ENCODE measurements at regions not wholly inside any gene's neighbourhood (a gene's known extent, or its start where the extent isn't known, plus 50 kb on each side); places are given as distances from the start of the nearest gene placed in this dataset.

DNA sequence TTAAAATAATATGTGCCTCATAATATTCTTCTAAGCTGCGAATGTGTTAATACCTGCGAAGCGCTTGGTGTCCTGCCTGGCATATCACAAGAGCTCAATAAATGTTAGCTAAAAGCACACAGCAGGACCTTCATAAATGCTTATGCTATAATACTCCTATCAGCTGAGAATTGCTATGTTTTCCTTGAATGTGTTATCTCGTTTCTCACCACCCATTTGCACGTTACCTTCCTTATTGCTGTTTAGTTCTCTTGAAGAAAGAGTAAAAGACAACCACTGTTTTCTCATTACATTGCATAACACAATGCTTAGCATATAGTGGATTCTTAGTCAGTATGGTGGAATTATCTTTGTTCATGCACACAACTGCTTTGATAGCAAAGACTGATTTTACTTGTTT is 76.6 kb downstream of the EDN1 start:
- no peaks in the 10 kb centered on the region for H3K36me3 Mint-ChIP-seq (ENCODE audit: low read depth)
- no peak overlapping the region for H3K27ac Mint-ChIP-seq

DNA sequence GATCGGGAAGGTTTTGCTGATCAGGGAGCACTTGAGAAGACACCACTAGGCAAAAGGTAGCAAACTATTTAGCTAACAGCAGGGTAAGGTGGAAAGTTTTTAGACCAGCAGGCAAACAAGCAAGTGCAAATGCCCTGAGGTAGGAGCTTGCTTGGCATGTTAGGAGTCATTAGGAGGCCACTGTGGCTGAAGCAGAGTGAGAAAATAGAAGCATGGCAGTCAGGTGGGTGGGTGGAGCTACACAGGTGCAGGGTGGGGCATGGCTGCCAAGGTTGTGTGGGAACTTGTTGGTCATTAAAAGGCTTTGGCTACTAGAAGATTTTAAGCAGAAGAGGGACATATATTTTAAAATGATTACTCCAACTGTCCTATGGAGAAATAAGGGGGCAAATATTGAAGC is 77.3 kb downstream of the EDN1 start:
- Mint-ChIP-seq H3K4me3 (no peak overlapping the region), H3K27me3 (no peaks in the 10 kb centered on the region), H3K36me3 (ENCODE audit: low read depth) (no peaks in the 10 kb centered on the region), H3K4me1 (no peaks in the 10 kb centered on the region), H3K9me3 (no peaks in the 10 kb centered on the region), H3K27ac (no peak overlapping the region)
- DNase-seq = no peak
- ChIA-PET POLR2A (no interaction called here), CTCF (no interaction called here)

More for the DNA sequence above, 76.6 kb downstream of the EDN1 start:
- POLR2A ChIA-PET = no interaction called here
- no peaks in the 10 kb centered on the region for H3K27me3 Mint-ChIP-seq
- H3K4me3 Mint-ChIP-seq = no peak overlapping the region
- H3K9me3 Mint-ChIP-seq = no peaks in the 10 kb centered on the region
- no peaks in the 10 kb centered on the region for H3K4me1 Mint-ChIP-seq
- CTCF ChIA-PET = no interaction called here
- no peak for DNase-seq

DNA sequence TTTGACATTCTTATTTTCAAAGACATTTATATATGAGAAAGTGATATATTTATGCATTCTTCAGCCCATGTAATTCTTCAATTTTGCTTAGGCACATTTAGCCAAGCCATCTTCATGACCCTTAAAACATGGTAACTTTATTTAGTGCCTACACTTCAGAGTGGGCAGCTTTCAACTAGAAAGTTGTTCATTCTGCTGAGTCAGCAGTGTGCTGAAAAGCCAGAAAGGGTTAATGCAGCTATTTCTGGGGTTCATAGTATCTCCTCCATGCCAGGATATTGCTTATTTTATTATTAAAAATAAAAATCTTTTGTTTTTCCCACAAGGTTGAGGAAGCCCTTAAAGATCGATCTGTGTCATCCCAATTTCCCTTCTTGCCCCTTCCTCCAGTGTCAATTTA is 79.2 kb downstream of the EDN1 start:
- ChIA-PET POLR2A (no interaction called here), CTCF (no interaction called here)
- H3K4me3 Mint-ChIP-seq = no peak overlapping the region
- no peak overlapping the region for H3K27ac Mint-ChIP-seq
- H3K4me1 Mint-ChIP-seq = no peaks in the 10 kb centered on the region
- no peaks in the 10 kb centered on the region for H3K27me3 Mint-ChIP-seq
- H3K36me3 Mint-ChIP-seq (ENCODE audit: low read depth) = no peaks in the 10 kb centered on the region
- no peak for DNase-seq
- no peaks in the 10 kb centered on the region for H3K9me3 Mint-ChIP-seq

DNA sequence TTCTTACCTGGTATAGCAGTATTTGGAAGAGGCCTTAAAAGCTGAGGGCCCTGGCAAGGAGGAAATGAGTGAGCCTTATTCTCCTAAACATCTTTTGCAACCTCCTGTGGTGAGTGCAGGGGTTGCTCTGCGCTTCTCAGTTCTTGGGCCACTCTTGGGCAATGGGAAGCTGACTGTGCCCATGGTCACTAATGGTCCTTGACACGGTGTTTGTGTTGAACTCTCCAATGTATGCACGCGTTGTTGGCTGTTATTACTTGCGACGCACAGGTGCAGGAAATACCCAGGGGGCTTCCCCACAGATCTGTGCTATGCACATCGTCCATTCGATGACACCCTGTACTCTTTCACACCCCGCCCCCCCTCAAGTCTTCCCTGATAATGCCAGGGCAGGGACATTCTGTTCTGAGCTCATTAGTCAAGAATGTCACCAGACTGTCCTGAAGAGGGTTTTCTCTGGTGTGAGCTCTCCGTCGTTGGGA is 79.7 kb downstream of the EDN1 start:
- ChIA-PET POLR2A (no interaction called here), CTCF (no interaction called here)
- H3K9me3 Mint-ChIP-seq = no peaks in the 10 kb centered on the region
- no peak overlapping the region for H3K4me3 Mint-ChIP-seq
- no peaks in the 10 kb centered on the region for H3K27me3 Mint-ChIP-seq
- H3K4me1 Mint-ChIP-seq = no peaks in the 10 kb centered on the region
- H3K36me3 Mint-ChIP-seq (ENCODE audit: low read depth) = no peaks in the 10 kb centered on the region
- no peak overlapping the region for H3K27ac Mint-ChIP-seq
- DNase-seq = no peak

DNA sequence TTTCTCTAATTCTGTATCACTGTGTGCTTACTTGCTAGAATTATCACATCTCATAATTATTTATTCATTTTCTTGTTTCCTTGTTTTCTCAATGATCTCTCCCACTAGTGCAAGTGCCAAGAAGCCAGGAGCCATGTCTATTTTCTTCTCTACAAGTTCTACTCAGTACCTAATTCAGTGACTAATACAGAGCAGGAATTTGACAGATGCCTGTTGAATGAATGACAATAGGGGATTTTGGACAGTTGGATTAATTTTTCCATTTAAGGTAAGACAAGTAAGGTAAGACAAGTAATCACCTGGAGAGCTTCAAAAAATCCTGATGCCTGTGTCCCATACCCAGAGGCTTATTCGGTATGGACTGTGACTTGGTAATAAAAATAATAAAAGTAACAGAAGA is 81.0 kb downstream of the EDN1 start:
- ChIA-PET POLR2A (no interaction called here), CTCF (no interaction called here)
- Mint-ChIP-seq H3K27ac (no peak overlapping the region), H3K9me3 (no peaks in the 10 kb centered on the region), H3K4me3 (no peak overlapping the region), H3K4me1 (no peaks in the 10 kb centered on the region), H3K36me3 (ENCODE audit: low read depth) (no peaks in the 10 kb centered on the region), H3K27me3 (peaks cover 3% of the 10 kb centered on the region)
- DNase-seq = no peak

DNA sequence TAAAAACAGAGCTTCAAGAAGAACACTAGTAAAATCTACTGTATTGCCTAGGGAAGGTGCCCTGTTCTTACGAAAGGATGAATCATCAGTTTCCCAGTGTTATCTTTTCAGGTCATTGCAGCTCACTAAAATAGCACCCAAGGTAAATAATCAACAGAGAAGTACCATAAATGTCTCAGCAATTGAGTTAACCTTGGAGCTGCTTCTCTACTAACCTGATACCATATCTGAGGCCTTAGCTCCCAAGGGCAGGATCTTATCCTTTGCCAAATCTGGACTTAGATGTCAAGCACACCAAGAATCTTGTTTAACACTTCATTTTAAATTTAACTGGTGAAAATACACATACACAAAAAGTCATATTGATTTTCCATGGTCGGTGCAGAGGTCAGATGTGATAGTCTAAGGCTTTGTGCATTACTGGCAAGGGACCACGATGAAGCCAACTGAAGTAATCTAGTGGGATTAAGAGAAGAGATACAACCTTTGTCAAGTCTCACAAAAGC is 81.5 kb downstream of the EDN1 start:
- DNase-seq = no peak
- Mint-ChIP-seq H3K27me3 (peaks cover 3% of the 10 kb centered on the region), H3K4me1 (no peaks in the 10 kb centered on the region), H3K27ac (no peak overlapping the region), H3K9me3 (no peaks in the 10 kb centered on the region), H3K4me3 (no peak overlapping the region), H3K36me3 (ENCODE audit: low read depth) (no peaks in the 10 kb centered on the region)
- CTCF ChIA-PET = no interaction called here
- POLR2A ChIA-PET = no interaction called here

DNA sequence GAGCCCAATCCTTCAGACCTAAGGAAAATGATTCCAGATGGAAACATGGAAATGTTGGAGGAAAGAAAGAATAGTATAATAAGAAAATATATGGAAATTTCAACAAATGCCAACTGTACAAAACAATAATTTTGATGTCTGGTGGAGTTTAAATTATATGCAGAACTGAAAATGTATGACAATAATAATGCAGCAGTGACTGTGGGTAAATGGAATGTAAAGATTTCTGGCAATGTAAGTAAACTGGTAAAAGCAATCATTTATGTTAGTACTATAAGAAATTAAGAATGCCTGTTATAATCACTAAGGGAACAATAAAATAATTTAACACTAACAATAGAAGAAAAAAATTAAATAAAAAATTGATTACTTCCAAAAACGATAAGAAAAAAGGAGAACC is 89.0 kb downstream of the EDN1 start:
- H3K4me3 Mint-ChIP-seq = no peak overlapping the region
- H3K27ac Mint-ChIP-seq = no peak overlapping the region
- H3K9me3 Mint-ChIP-seq = no peaks in the 10 kb centered on the region
- POLR2A ChIA-PET = no interaction called here
- peaks cover 3% of the 10 kb centered on the region for H3K27me3 Mint-ChIP-seq
- H3K36me3 Mint-ChIP-seq (ENCODE audit: low read depth) = no peaks in the 10 kb centered on the region
- H3K4me1 Mint-ChIP-seq = no peaks in the 10 kb centered on the region
- CTCF ChIA-PET = no interaction called here
- no peak for DNase-seq

DNA sequence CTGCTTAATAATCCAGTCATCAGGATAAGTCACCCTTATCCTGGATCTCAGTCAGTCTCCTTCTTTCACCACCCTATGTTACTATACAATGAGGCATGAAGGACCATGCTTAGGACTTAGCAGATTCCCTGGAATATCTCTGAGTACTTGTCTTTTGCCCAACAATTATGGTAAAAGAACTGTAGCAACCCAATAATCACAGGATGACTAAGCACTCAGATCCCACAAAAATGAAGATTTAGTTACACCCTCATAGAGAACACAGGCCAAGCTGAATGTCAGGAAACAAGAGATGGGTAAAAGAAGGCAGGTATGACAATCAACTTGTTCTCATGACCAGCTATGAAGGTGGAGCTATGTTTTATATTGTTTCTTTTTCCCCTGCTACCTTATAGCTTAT is 91.4 kb downstream of the EDN1 start:
- H3K36me3 Mint-ChIP-seq (ENCODE audit: low read depth) = no peaks in the 10 kb centered on the region
- CTCF ChIA-PET = no interaction called here
- no peaks in the 10 kb centered on the region for H3K4me1 Mint-ChIP-seq

DNA sequence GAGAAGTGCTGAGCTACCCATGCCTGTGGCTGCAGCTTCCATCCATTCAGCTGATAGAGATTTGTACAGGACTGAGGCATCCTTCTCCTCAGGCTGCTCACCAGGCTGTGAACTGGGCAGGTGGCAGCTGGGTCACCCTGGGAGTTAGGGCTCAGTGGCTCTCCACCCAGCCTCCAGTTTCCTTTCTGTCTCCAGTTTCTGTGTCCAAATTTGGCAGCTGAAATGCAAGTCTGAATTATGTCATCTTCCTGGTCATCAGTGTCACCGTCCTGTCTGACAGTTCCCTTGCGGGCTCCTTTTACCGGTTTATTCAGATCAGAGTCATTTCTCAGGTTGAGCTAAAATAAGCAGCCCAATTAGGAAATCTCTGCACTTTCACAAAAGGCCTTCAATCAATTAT is 93.3 kb downstream of the EDN1 start:
- H3K27ac Mint-ChIP-seq = no peak overlapping the region
- no peak for DNase-seq
- ChIA-PET POLR2A (no interaction called here), CTCF (no interaction called here)
- no peaks in the 10 kb centered on the region for H3K27me3 Mint-ChIP-seq
- no peaks in the 10 kb centered on the region for H3K4me1 Mint-ChIP-seq
- no peak overlapping the region for H3K4me3 Mint-ChIP-seq
- no peaks in the 10 kb centered on the region for H3K9me3 Mint-ChIP-seq
- H3K36me3 Mint-ChIP-seq (ENCODE audit: low read depth) = no peaks in the 10 kb centered on the region

More for the DNA sequence above, 91.4 kb downstream of the EDN1 start:
- no peak for DNase-seq
- no peaks in the 10 kb centered on the region for H3K27me3 Mint-ChIP-seq
- POLR2A ChIA-PET = no interaction called here
- no peak overlapping the region for H3K27ac Mint-ChIP-seq
- H3K9me3 Mint-ChIP-seq = no peaks in the 10 kb centered on the region
- H3K4me3 Mint-ChIP-seq = no peak overlapping the region

DNA sequence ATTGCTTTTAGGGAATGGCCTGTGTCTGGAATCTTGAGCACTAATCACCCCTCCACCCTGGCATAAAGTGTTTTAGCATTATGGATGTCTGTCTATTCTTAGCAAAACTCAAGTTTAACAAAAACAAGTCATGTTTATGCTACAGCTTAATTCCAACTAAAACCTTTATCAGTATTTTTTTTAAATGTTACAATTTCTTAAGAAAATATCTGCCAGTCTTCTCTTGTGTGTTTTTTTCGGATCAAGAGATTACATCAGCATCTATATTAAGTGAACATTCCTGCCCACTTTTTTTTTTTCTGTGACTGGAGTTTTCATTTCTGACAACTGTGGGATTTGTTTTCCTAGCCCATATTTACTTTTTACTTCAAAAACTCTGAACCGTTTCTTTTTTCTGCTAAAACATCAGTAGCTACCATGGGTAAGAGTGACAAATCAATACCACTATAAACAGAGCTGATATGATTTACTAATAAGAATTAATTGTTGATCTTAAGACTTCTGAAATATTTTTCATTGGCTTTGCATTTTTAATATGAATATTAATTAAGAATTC is 94.3 kb downstream of the EDN1 start:
- Mint-ChIP-seq H3K27me3 (no peaks in the 10 kb centered on the region), H3K36me3 (ENCODE audit: low read depth) (no peaks in the 10 kb centered on the region), H3K27ac (no peak overlapping the region), H3K4me3 (no peak overlapping the region), H3K4me1 (no peaks in the 10 kb centered on the region), H3K9me3 (no peaks in the 10 kb centered on the region)
- DNase-seq = no peak
- POLR2A ChIA-PET = no interaction called here
- CTCF ChIA-PET = no interaction called here

DNA sequence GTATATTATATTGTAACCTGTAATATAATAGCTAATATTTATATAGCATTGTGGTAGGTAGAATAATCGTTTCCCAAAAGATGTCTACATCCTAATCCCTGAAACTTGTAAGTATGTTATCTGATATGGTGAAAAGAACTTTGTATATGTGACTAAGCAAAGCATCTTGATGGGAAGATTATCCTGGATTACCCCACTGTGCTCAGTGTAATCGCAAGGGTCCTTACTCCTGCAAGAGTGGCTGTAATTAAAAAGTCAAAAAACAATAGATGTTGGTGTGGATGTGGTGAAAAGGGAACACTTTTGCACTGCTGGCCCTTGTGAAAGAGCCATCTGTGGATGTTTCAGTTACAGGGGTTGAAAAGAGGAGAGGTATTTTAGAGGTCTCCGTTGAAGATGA is 95.2 kb downstream of the EDN1 start:
- Mint-ChIP-seq H3K27me3 (no peaks in the 10 kb centered on the region), H3K9me3 (no peaks in the 10 kb centered on the region), H3K36me3 (ENCODE audit: low read depth) (no peaks in the 10 kb centered on the region), H3K27ac (no peak overlapping the region), H3K4me3 (no peak overlapping the region), H3K4me1 (no peaks in the 10 kb centered on the region)
- POLR2A ChIA-PET = no interaction called here
- CTCF ChIA-PET = no interaction called here
- DNase-seq = no peak

DNA sequence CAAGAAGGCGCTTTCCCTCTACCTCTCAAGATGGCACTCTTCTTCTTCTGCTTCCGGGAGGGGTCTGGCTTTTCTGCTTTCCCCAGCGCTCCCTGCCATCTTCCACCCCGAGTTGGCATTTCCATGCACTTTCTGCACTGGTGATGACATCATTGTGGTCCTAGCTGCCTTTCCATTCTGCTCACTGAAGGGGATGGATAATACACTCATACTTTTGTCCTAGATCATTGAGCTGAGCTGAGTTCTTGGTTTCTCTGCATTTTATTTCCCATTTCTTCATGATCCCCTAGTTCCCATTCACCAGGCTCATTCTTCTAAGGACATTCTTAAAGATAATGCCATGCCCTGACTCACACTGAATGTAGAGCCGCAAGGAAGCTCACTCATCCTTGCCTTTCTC is 96.7 kb downstream of the EDN1 start:
- Mint-ChIP-seq H3K27ac (no peak overlapping the region), H3K9me3 (no peaks in the 10 kb centered on the region), H3K4me3 (no peak overlapping the region), H3K36me3 (ENCODE audit: low read depth) (no peaks in the 10 kb centered on the region), H3K4me1 (no peaks in the 10 kb centered on the region), H3K27me3 (no peaks in the 10 kb centered on the region)
- POLR2A ChIA-PET = no interaction called here
- DNase-seq = no peak
- CTCF ChIA-PET = no interaction called here

DNA sequence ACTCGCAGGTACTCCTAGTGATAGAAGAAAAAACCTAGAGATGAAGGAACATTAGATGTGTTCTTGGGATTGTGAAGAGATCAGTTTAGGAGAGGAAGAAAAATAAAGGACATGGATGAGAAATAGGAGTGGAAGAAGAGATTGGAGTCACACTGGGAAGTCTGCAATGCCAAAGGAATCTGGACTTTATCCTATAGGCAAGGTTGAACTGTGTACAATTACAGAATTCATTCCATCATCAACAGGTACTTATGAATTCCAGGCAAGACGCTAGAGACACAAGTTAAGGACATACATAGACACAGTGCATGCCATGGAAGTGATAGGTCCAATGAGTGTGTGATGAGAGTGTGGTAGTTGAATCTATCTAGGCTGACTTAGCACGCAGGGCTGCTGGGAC is 101.3 kb downstream of the EDN1 start:
- Mint-ChIP-seq H3K27me3 (no peaks in the 10 kb centered on the region), H3K36me3 (ENCODE audit: low read depth) (no peaks in the 10 kb centered on the region), H3K27ac (no peak overlapping the region), H3K4me3 (no peak overlapping the region), H3K4me1 (no peaks in the 10 kb centered on the region), H3K9me3 (no peaks in the 10 kb centered on the region)
- DNase-seq = no peak
- ChIA-PET CTCF (no interaction called here), POLR2A (no interaction called here)

DNA sequence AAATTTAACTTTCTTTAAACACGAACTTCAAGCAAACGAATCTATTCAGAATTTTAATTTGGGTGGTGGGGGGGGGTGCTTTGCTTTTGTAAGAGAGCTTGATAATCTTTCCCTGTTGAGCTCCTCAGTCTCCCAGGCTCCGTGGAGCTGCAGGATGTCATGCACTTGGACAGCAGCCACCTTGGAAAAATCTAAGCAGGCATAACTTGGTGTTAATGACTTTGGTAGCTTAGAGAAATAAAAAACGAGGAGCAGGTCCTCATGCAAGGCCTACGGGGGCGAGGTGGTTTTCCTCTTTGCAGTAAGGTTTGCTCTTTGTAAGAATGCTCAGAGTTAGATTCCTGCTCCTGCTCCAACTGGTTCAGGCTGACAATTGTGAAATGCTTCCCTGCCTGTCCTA is 102.3 kb downstream of the EDN1 start:
- Mint-ChIP-seq H3K4me3 (no peak overlapping the region), H3K27ac (no peak overlapping the region), H3K36me3 (ENCODE audit: low read depth) (no peaks in the 10 kb centered on the region), H3K9me3 (no peaks in the 10 kb centered on the region), H3K27me3 (no peaks in the 10 kb centered on the region), H3K4me1 (no peaks in the 10 kb centered on the region)
- ChIA-PET POLR2A (no interaction called here), CTCF (no interaction called here)
- DNase-seq = no peak

DNA sequence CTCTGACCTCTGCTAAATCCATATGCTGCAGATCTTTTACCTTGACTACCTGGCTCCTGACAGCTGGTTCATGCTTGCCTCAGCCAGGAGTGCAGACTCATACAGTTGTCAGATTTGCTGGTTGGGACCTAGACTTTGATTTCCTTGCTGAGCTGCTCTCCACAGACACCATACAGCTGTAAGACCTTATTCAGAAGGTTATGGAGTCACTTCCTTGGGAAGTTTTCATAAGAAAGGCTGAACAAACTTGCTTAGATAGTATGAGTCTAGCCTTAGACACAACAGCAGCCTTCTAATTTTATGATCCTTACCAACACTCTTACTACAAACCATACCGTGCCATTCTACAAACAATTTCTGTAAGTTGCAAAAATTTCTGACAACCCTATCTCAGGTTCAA is 102.9 kb downstream of the EDN1 start:
- Mint-ChIP-seq H3K4me3 (no peak overlapping the region), H3K27ac (no peak overlapping the region), H3K9me3 (no peaks in the 10 kb centered on the region), H3K36me3 (ENCODE audit: low read depth) (no peaks in the 10 kb centered on the region), H3K4me1 (no peaks in the 10 kb centered on the region), H3K27me3 (no peaks in the 10 kb centered on the region)
- CTCF ChIA-PET = no interaction called here
- POLR2A ChIA-PET = no interaction called here
- no peak for DNase-seq
